Breast epithelium (tissue), 4 donors: ENCODE measurements at regions not wholly inside any gene's neighbourhood (a gene's known extent, or its start where the extent isn't known, plus 50 kb on each side); places are given as distances from the start of the nearest gene placed in this dataset.

ENCODE experiments used
- DNase-seq, 2 donors: peaks; one replicate each; pipeline ENCODE4 v3.0.0-alpha.2; 2019; ENCODE audit warnings: low spot score in 2 of 2
- H3K27ac ChIP-seq, 2 donors: fragments of 200-600 bp; sonication (generic) in 1 of 2; one replicate each; pipeline ENCODE4 v1.5.1; 2016 to 2019; ENCODE audit warnings: mild to moderate bottlenecking in 1 of 2
- H3K27me3 ChIP-seq, 2 donors: fragments of 200-600 bp; sonication (generic) in 1 of 2; one replicate each; pipeline versions ENCODE4 v1.5.1 to v1.6.0; 2017 to 2019; ENCODE audit warnings: control low read depth in 1 of 2, mild to moderate bottlenecking in 1 of 2
- H3K36me3 ChIP-seq: fragments of 200-600 bp; one replicate; pipeline ENCODE4 v1.5.1; 2019
- H3K4me1 ChIP-seq, 2 donors: fragments of 200-600 bp; sonication (generic); one replicate each; pipeline ENCODE4 v1.5.1; 2016 to 2019; ENCODE audit warnings: control low read depth in 1 of 2
- H3K4me3 ChIP-seq, 3 donors: fragments of 200-600 bp; sonication (generic); 1 replicate in 2 of 3; 2 replicates in 1 of 3; pipeline ENCODE4 v1.5.1; 2016 to 2019; ENCODE audit warnings: mild to moderate bottlenecking in 3 of 3, moderate library complexity in 2 of 3
- H3K9me3 ChIP-seq, 2 donors: fragments of 200-600 bp; sonication (generic) in 1 of 2; one replicate each; pipeline ENCODE4 v1.5.1; 2016 to 2019; ENCODE audit warnings: control low read depth in 1 of 2
- CTCF ChIP-seq, 3 donors: fragments of 450-650 bp; IDR thresholded peaks; one replicate each; pipeline ENCODE4 v1.5.1; 2016 to 2017; ENCODE audit warnings: antibody characterized with exemption in 3 of 3, mild to moderate bottlenecking in 3 of 3, moderate library complexity in 3 of 3
- POLR2A ChIP-seq: fragments of 450-650 bp; IDR thresholded peaks from one replicate; pipeline ENCODE4 v1.6.1; 2016; ENCODE audit warnings: antibody characterized with exemption, mild to moderate bottlenecking, moderate library complexity
- POLR2AphosphoS5 ChIP-seq, 3 donors: sonication (generic); formaldehyde crosslinking; IDR thresholded peaks; one replicate each; pipeline ENCODE4 v1.6.1; 2017; ENCODE audit warnings: antibody characterized with exemption in 3 of 3
- intact Hi-C: fragments of 100-400 bp; cut with DNase I; formaldehyde crosslinking; loops from one replicate; pipeline ENCODE4 v1.15.1; 2023; ENCODE audit warnings: low total_unique reads

- Histone ChIP-seq H3K9me3 (no peaks in the 10 kb centered on the region), H3K27ac (no peak overlapping the region), H3K36me3 (no peaks in the 10 kb centered on the region), H3K4me1 (no peaks in the 10 kb centered on the region), H3K27me3 (no peaks in the 10 kb centered on the region), H3K4me3 (no peak overlapping the region)
- DNase-seq, result no peak
- intact Hi-C loops, result no loop called here
- TF ChIP-seq CTCF (IDR thresholded peaks at IDR 0.05), result no peak
- TF ChIP-seq POLR2AphosphoS5 (IDR thresholded peaks at IDR 0.05), result no peak
- no peak for TF ChIP-seq POLR2A
Observed at GRCh38 chr2:57141269-57141668, 905.3 kb upstream of the VRK2 start.

GRCh38 chr2:57146951-57147350 lies 899.7 kb upstream of the VRK2 start:
- H3K27ac ChIP-seq, result no peak overlapping the region
- no peaks in the 10 kb centered on the region for H3K27me3 ChIP-seq
- H3K4me3 ChIP-seq, result no peak overlapping the region
- TF ChIP-seq POLR2A, result no peak
- TF ChIP-seq POLR2AphosphoS5 (IDR thresholded peaks at IDR 0.05), result no peak
- no peak for TF ChIP-seq CTCF (IDR thresholded peaks at IDR 0.05)
- no peaks in the 10 kb centered on the region for H3K4me1 ChIP-seq
- DNase-seq, result no peak
- intact Hi-C loops, result no loop called here
- H3K36me3 ChIP-seq, result no peaks in the 10 kb centered on the region
- peaks cover 0 to 9% of the 10 kb centered on the region in 2 donors for H3K9me3 ChIP-seq

- H3K9me3 ChIP-seq, result peaks cover 0 to 9% of the 10 kb centered on the region in 2 donors
- H3K27me3 ChIP-seq, result no peaks in the 10 kb centered on the region
- no peak overlapping the region for H3K27ac ChIP-seq
- no peaks in the 10 kb centered on the region for H3K4me1 ChIP-seq
- TF ChIP-seq CTCF (IDR thresholded peaks at IDR 0.05), result no peak
- TF ChIP-seq POLR2AphosphoS5 (IDR thresholded peaks at IDR 0.05), result no peak
- no peak for TF ChIP-seq POLR2A
- intact Hi-C loops, result no loop called here
- H3K36me3 ChIP-seq, result no peaks in the 10 kb centered on the region
- H3K4me3 ChIP-seq, result no peak overlapping the region
- no peak for DNase-seq
Observed at GRCh38 chr2:57156231-57156924, 890.2 kb upstream of the VRK2 start.

GRCh38 chr2:57160976-57161375 lies 885.6 kb upstream of the VRK2 start:
- intact Hi-C loops, result loop anchor here (10.0 kb wide), 1 partner anchor 634 kb away; no protein-coding TSS in a partner anchor
- H3K4me3 ChIP-seq, result no peak overlapping the region
- no peak for TF ChIP-seq POLR2AphosphoS5 (IDR thresholded peaks at IDR 0.05)
- TF ChIP-seq POLR2A, result no peak
- no peak for TF ChIP-seq CTCF (IDR thresholded peaks at IDR 0.05)
- H3K4me1 ChIP-seq, result no peaks in the 10 kb centered on the region
- H3K27ac ChIP-seq, result no peak overlapping the region
- H3K36me3 ChIP-seq, result no peaks in the 10 kb centered on the region
- H3K27me3 ChIP-seq, result no peaks in the 10 kb centered on the region
- no peak for DNase-seq
- H3K9me3 ChIP-seq, result peaks cover 0 to 6% of the 10 kb centered on the region in 2 donors

- Histone ChIP-seq H3K27ac (no peak overlapping the region), H3K4me1 (no peaks in the 10 kb centered on the region), H3K9me3 (no peaks in the 10 kb centered on the region), H3K4me3 (no peak overlapping the region), H3K27me3 (no peaks in the 10 kb centered on the region), H3K36me3 (no peaks in the 10 kb centered on the region)
- TF ChIP-seq CTCF (IDR thresholded peaks at IDR 0.05) (no peak), POLR2A (no peak), POLR2AphosphoS5 (IDR thresholded peaks at IDR 0.05) (no peak)
- intact Hi-C loops, result no loop called here
- no peak for DNase-seq
Observed at GRCh38 chr2:57177176-57177575, 869.4 kb upstream of the VRK2 start.
